Putamen (tissue), 1 donor: ENCODE measurements at regions not wholly inside any gene's neighbourhood (a gene's known extent, or its start where the extent isn't known, plus 50 kb on each side); places are given as distances from the start of the nearest gene placed in this dataset.
A peak's percentile ranks its signal among the peaks of the same experiment; 100 is the strongest.
"Not testable (repeated sequence)": the region's sequence is repeated elsewhere in the genome, so short reads cannot be mapped to it uniquely, and the experiment has no call there.

Experiments used
- DNase-seq: peaks from one replicate; pipeline ENCODE4 v3.0.0-alpha.2; 2016; ENCODE audit warnings: low spot score

- DNase-seq: not testable (repeated sequence)
These were observed 219.6 kb downstream of the BAMBI start for GRCh38 chr10:28896791-28897409.

GRCh38 chr10:28897617-28898464 lies 220.5 kb downstream of the BAMBI start:
- DNase-seq: peak; percentile 73

GRCh38 chr10:28902215-28902614 lies 224.9 kb downstream of the BAMBI start:
- no peak for DNase-seq

GRCh38 chr10:28903063-28903462 lies 225.7 kb downstream of the BAMBI start:
- DNase-seq: no peak

GRCh38 chr10:28903736-28904135 lies 226.4 kb downstream of the BAMBI start:
- DNase-seq: no peak

GRCh38 chr10:28905371-28905770 lies 228.1 kb downstream of the BAMBI start:
- DNase-seq: no peak

- no peak for DNase-seq
These were observed 228.7 kb downstream of the BAMBI start for GRCh38 chr10:28906011-28906411.

GRCh38 chr10:28906415-28906814 lies 229.1 kb downstream of the BAMBI start:
- no peak for DNase-seq

- DNase-seq: no peak
These were observed 229.6 kb downstream of the BAMBI start for GRCh38 chr10:28906934-28907333.

- DNase-seq: no peak
These were observed 232.6 kb downstream of the BAMBI start for GRCh38 chr10:28909875-28910274.

- DNase-seq: no peak
These were observed 233.6 kb downstream of the BAMBI start for GRCh38 chr10:28910956-28911355.

- not testable (repeated sequence) for DNase-seq
These were observed 234.2 kb downstream of the BAMBI start for GRCh38 chr10:28911511-28911910.

GRCh38 chr10:28912017-28912783 lies 234.9 kb downstream of the BAMBI start:
- DNase-seq: no peak

GRCh38 chr10:28913436-28914237 lies 236.3 kb downstream of the BAMBI start:
- no peak for DNase-seq

- no peak for DNase-seq
These were observed 237.4 kb downstream of the BAMBI start for GRCh38 chr10:28914701-28915100.

- no peak for DNase-seq
These were observed 238.8 kb downstream of the BAMBI start for GRCh38 chr10:28915989-28916588.

GRCh38 chr10:28920091-28920490 lies 242.8 kb downstream of the BAMBI start:
- no peak for DNase-seq

GRCh38 chr10:28922127-28922526 lies 244.8 kb downstream of the BAMBI start:
- no peak for DNase-seq

- DNase-seq: no peak
These were observed 245.5 kb downstream of the BAMBI start for GRCh38 chr10:28922861-28923260.

- no peak for DNase-seq
These were observed 247.4 kb downstream of the BAMBI start for GRCh38 chr10:28924717-28925116.

- no peak for DNase-seq
These were observed 247.9 kb downstream of the BAMBI start for GRCh38 chr10:28925121-28925663.
